Common myeloid progenitor, CD34-positive (primary cell): ENCODE measurements at regions not wholly inside any gene's neighbourhood (a gene's known extent, or its start where the extent isn't known, plus 50 kb on each side); places are given as distances from the start of the nearest gene placed in this dataset.
A peak's percentile ranks its signal among the peaks of the same experiment; 100 is the strongest.

Experiments used
- CTCF ChIA-PET: fragments of 350-600 bp; sonication (Branson Sonifier 250); formaldehyde crosslinking; loops from one replicate; lab custom pipeline; 2021; ENCODE audit warnings: antibody characterized with exemption; lab: Charles Lee
- POLR2A ChIA-PET: fragments of 350-600 bp; sonication (Branson Sonifier 250); formaldehyde crosslinking; loops from one replicate; lab custom pipeline; 2021; ENCODE audit warnings: antibody characterized with exemption; lab: Charles Lee
- DNase-seq, 3 donors: peaks; one replicate each; pipeline versions ENCODE4 v3.0.0 to v3.0.0-alpha.2; 2013
- H3K27ac ChIP-seq, 2 experiments: 1 replicate in 1 of 2; 2 replicates in 1 of 2; pipeline ENCODE4 v1.7.0; 2013; ENCODE audit warnings: inconsistent platforms in 2 of 2, low read length in 2 of 2, mild to moderate bottlenecking in 2 of 2, low read depth in 1 of 2, moderate library complexity in 1 of 2; ENCODE audit not compliant: severe bottlenecking in 2 of 2, insufficient read depth in 1 of 2, poor library complexity in 1 of 2
- H3K27me3 ChIP-seq, 5 experiments: replicated peaks in 2 of 5; 1 replicate in 3 of 5; 2 replicates in 2 of 5; pipeline versions ENCODE4 v1.6.1 to v1.7.0; 2013; ENCODE audit warnings: low read length in 4 of 5, mild to moderate bottlenecking in 2 of 5, moderate library complexity in 2 of 5, inconsistent platforms in 1 of 5; ENCODE audit not compliant: insufficient read depth in 5 of 5, control insufficient read depth in 4 of 5
- H3K36me3 ChIP-seq, 4 experiments: 1 replicate in 2 of 4; 2 replicates in 2 of 4; pipeline versions ENCODE4 v1.6.1 to v1.7.0; 2013; ENCODE audit warnings: low read length in 3 of 4, control low read depth in 1 of 4, mild to moderate bottlenecking in 1 of 4; ENCODE audit not compliant: control insufficient read depth in 4 of 4, insufficient read depth in 4 of 4
- H3K4me1 ChIP-seq, 4 experiments: 1 replicate in 3 of 4; 2 replicates in 1 of 4; pipeline versions ENCODE4 v1.6.1 to v1.7.1; 2013; ENCODE audit warnings: low read length in 3 of 4, mild to moderate bottlenecking in 3 of 4, control low read depth in 1 of 4, inconsistent platforms in 1 of 4, moderate library complexity in 1 of 4; ENCODE audit not compliant: control insufficient read depth in 4 of 4, insufficient read depth in 4 of 4; ENCODE audit errors: control extremely low read depth in 1 of 4
- H3K4me3 ChIP-seq, 7 experiments: 1 replicate in 4 of 7; 2 replicates in 3 of 7; pipeline versions ENCODE4 v1.5.1 to v1.7.0; 2013; ENCODE audit warnings: mild to moderate bottlenecking in 7 of 7, low read length in 6 of 7, moderate library complexity in 6 of 7, inconsistent platforms in 2 of 7, low read depth in 2 of 7, control low read depth in 1 of 7; ENCODE audit not compliant: insufficient read depth in 4 of 7, control insufficient read depth in 1 of 7; ENCODE audit errors: extremely low read depth in 1 of 7
- H3K9me3 ChIP-seq, 5 experiments: 1 replicate in 4 of 5; 2 replicates in 1 of 5; pipeline versions ENCODE4 v1.6.1 to v1.7.1; 2013; ENCODE audit warnings: low read length in 4 of 5, mild to moderate bottlenecking in 2 of 5, inconsistent platforms in 1 of 5, low read depth in 1 of 5, moderate library complexity in 1 of 5; ENCODE audit not compliant: control insufficient read depth in 4 of 5, insufficient read depth in 2 of 5; ENCODE audit errors: control extremely low read depth in 1 of 5
- WGBS: methylation state at CpG from one replicate; pipeline ENCODE4 v1.1.5; 2013; ENCODE audit not compliant: insufficient coverage; 5-methylcytosine and 5-hydroxymethylcytosine counted together

GRCh38 chr2:215705281-215705680 is 269.4 kb upstream of the FN1 start:
- H3K27me3 ChIP-seq = no peaks in the 10 kb centered on the region
- no peaks in the 10 kb centered on the region for H3K9me3 ChIP-seq
- no peak overlapping the region for H3K27ac ChIP-seq
- DNase-seq = peak in 2 of 3 donors; percentile 46 to 50
- POLR2A ChIA-PET = no interaction called here
- CTCF ChIA-PET = no interaction called here
- WGBS = 40% methylated on average over 1 of the region's 2 CpGs
- H3K36me3 ChIP-seq = no peaks in the 10 kb centered on the region
- H3K4me3 ChIP-seq = no peak overlapping the region
- peaks cover 4 to 11% (median 7%) of the 10 kb centered on the region in 4 experiments for H3K4me1 ChIP-seq

DNA sequence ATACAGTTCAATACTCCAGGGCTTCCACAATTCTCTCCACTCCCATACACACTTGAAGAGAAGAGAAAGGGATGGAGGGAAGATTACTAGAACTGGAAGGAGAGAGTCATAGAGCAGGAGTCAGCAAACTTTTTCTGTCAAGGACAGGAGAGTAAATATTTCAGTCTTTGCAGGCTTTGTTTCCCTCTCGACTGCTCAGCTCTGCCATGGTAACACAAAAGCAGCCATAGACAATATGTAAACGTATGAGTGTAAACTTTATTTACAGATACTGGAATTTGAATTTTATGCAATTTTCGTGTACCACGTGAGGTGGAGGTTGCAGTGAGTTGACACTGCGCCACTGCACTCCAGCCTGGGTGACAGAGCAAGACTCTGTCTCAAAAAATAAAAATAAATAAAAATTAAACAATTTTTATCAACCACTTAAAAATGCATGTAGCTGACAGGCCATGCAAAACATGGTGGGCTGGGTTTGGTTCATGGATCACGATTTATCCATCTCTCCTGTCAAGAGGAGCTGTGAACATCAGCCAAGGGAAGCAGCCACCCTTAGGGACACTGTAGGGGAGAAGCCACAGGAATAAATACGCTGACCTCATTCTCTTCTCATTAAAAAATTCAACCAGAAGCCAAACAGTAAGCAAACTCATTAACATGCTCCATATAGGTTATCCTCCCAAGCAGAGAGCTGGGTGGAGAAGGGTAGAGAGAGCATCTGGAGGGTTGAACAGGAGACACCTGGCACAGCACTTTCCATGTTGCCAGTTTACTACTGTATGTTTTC is 266.4 kb upstream of the FN1 start:
- Histone ChIP-seq H3K36me3 (no peaks in the 10 kb centered on the region), H3K4me3 (no peak overlapping the region), H3K4me1 (peaks cover 5 to 19% (median 13%) of the 10 kb centered on the region in 4 experiments), H3K27ac (no peak overlapping the region), H3K27me3 (no peaks in the 10 kb centered on the region), H3K9me3 (peaks cover 0 to 9% (median 2%) of the 10 kb centered on the region in 5 experiments)
- CTCF ChIA-PET = interaction anchor here (0.7 to 2.0 kb wide), 2 partner anchors 17 to 299 kb away, joined by 3 to 6 read pairs; no protein-coding TSS in a partner anchor
- POLR2A ChIA-PET = no interaction called here
- no peak for DNase-seq
- WGBS = 76% methylated on average over 3 of the region's 7 CpGs

DNA sequence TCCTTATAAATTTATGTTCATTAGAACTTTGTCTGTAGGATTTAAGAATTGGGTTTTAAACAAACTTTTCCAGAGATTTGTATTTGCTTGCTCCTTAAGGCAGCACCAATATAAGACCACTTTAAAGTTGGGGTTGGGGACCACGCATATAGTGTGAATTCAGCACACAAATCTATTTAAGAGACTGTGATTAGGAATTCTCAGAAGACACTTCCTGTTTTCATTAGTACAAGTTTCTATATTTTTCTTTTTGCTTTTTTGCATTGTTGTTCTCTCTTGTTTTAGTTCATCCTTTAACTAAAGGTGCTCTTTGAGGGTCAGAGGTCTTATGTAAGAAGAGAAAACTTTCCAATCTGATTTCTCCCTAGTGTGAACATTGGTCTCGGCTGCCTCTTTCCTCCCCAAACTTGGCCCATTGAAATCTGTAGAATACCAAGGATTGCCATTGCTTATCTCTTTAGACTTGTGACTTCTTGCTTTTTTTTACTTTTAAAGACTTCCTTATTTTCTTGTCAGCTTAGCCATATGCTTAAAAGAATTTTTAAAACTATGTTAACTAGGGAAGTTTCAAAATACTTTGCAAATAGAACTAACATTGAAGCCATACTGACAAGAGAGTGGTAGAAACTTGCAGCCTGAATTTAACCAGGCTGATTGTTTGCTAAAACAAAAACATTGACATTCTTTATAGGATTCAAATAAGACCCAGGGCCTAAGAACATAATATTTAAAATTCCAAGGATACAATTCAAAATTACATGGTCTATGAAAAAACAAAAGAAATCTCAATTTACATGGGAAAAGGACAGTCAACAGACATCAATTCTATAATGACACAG is 264.1 kb upstream of the FN1 start:
- H3K9me3 ChIP-seq = peaks cover 0 to 12% (median 2%) of the 10 kb centered on the region in 5 experiments
- H3K27ac ChIP-seq = no peak overlapping the region
- no peaks in the 10 kb centered on the region for H3K36me3 ChIP-seq
- H3K4me3 ChIP-seq = no peak overlapping the region
- ChIA-PET CTCF (no interaction called here), POLR2A (no interaction called here)
- H3K27me3 ChIP-seq = no peaks in the 10 kb centered on the region
- peak in 2 of 3 donors; percentile 42 to 44 for DNase-seq
- peaks cover 5 to 17% (median 12%) of the 10 kb centered on the region in 4 experiments for H3K4me1 ChIP-seq
- 9% methylated on average over 1 of the region's 2 CpGs for WGBS

DNA sequence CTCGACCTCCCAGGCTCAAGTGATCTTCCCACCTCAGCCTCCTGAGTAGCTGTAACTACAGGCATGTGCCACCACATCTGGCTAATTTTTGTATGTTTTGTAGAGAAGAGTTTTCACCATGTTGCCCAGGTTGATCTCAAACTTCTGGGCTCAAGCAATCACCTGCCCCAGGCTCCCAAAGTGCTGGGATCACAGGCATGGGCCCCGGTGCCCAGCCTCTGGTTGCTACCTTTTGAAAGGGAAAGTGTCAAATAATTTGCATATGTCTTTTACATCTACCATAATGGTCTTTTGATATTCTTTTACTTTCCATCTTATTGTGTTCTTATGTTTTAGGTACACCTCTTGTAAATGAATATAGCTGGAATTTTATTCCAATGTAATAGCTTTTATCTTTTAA is 263.1 kb upstream of the FN1 start:
- H3K27me3 ChIP-seq = no peaks in the 10 kb centered on the region
- H3K36me3 ChIP-seq = no peaks in the 10 kb centered on the region
- H3K9me3 ChIP-seq = peaks cover 0 to 12% (median 2%) of the 10 kb centered on the region in 5 experiments
- 100% methylated on average over 1 of the region's 2 CpGs for WGBS
- POLR2A ChIA-PET = no interaction called here
- H3K4me1 ChIP-seq = peaks cover 5 to 17% (median 12%) of the 10 kb centered on the region in 4 experiments
- CTCF ChIA-PET = no interaction called here
- no peak for DNase-seq
- no peak overlapping the region for H3K4me3 ChIP-seq
- H3K27ac ChIP-seq = no peak overlapping the region

- WGBS = 93% methylated on average over 2 of the region's 2 CpGs
- ChIA-PET POLR2A (no interaction called here), CTCF (no interaction called here)
- Histone ChIP-seq H3K27me3 (peaks cover 0 to 4% (median 0%) of the 10 kb centered on the region in 5 experiments), H3K27ac (no peak overlapping the region), H3K4me3 (no peak overlapping the region), H3K36me3 (no peaks in the 10 kb centered on the region), H3K4me1 (peaks cover 5 to 17% (median 12%) of the 10 kb centered on the region in 4 experiments), H3K9me3 (peaks cover 0 to 12% (median 2%) of the 10 kb centered on the region in 5 experiments)
- no peak for DNase-seq
These were observed 262.7 kb upstream of the FN1 start for GRCh38 chr2:215698566-215698965.

GRCh38 chr2:215697496-215697895 is 261.6 kb upstream of the FN1 start:
- 100% methylated on average over 4 of the region's 6 CpGs for WGBS
- peaks cover 5 to 17% (median 12%) of the 10 kb centered on the region in 4 experiments for H3K4me1 ChIP-seq
- no peak overlapping the region for H3K27ac ChIP-seq

More at GRCh38 chr2:215697496-215697895, 261.6 kb upstream of the FN1 start:
- H3K9me3 ChIP-seq = peaks cover 0 to 12% (median 2%) of the 10 kb centered on the region in 5 experiments
- CTCF ChIA-PET = interaction anchor here (1.0 kb wide), 1 partner anchor 104 kb away, joined by 3 read pairs; no protein-coding TSS in a partner anchor
- DNase-seq = no peak
- POLR2A ChIA-PET = no interaction called here
- no peak overlapping the region for H3K4me3 ChIP-seq
- peaks cover 0 to 11% (median 0%) of the 10 kb centered on the region in 5 experiments for H3K27me3 ChIP-seq
- no peaks in the 10 kb centered on the region for H3K36me3 ChIP-seq
